CD4-positive, alpha-beta T cell (primary cell): ENCODE measurements at regions not wholly inside any gene's neighbourhood (a gene's known extent, or its start where the extent isn't known, plus 50 kb on each side); places are given as distances from the start of the nearest gene placed in this dataset.

Experiments used
- ATAC-seq: fragments of 200-7000 bp; cut with Tn5 transposase; one replicate; pipeline ENCODE4 v1.10.0; 2022; ENCODE audit warnings: mild to moderate bottlenecking; ENCODE audit not compliant: poor library complexity
- CTCF ChIA-PET: fragments of 350-600 bp; sonication (Branson Sonifier 250); formaldehyde crosslinking; loops from one replicate; lab custom pipeline; 2021; ENCODE audit warnings: antibody characterized with exemption, inconsistent platforms; lab: Charles Lee
- POLR2A ChIA-PET: fragments of 350-600 bp; sonication (Branson Sonifier 250); formaldehyde crosslinking; loops from one replicate; lab custom pipeline; 2021; ENCODE audit warnings: antibody characterized with exemption, inconsistent platforms; lab: Charles Lee
- DNase-seq, 14 experiments: peaks; one replicate each; pipeline ENCODE4 v3.0.0-alpha.2; 2013 to 2020; ENCODE audit warnings: mixed read lengths in 2 of 14
- H3K27ac ChIP-seq, 2 donors: one replicate each; pipeline versions ENCODE4 v1.5.1 to v1.7.0; 2013; ENCODE audit warnings: low read length in 2 of 2, low read depth in 1 of 2, mild to moderate bottlenecking in 1 of 2
- H3K27me3 ChIP-seq, 2 experiments: 1 replicate in 1 of 2; 2 replicates in 1 of 2; pipeline versions ENCODE4 v1.6.1 to v1.7.0; 2013; ENCODE audit warnings: low read length in 2 of 2, control low read depth in 1 of 2, mild to moderate bottlenecking in 1 of 2, moderate library complexity in 1 of 2; ENCODE audit not compliant: insufficient read depth in 2 of 2, control insufficient read depth in 1 of 2
- H3K36me3 ChIP-seq: one replicate; pipeline ENCODE4 v1.6.1; 2013; ENCODE audit warnings: low read length, control low read depth; ENCODE audit not compliant: insufficient read depth
- H3K4me1 ChIP-seq: one replicate; pipeline ENCODE4 v1.6.1; 2013; ENCODE audit warnings: low read length, control low read depth; ENCODE audit not compliant: insufficient read depth
- H3K4me3 ChIP-seq: one replicate; pipeline ENCODE4 v1.5.1; 2013; ENCODE audit warnings: mild to moderate bottlenecking, low read length, moderate library complexity
- H3K9me3 ChIP-seq, 2 experiments: 1 replicate in 1 of 2; 2 replicates in 1 of 2; pipeline versions ENCODE4 v1.6.1 to v1.7.0; 2013; ENCODE audit warnings: low read length in 2 of 2, mild to moderate bottlenecking in 2 of 2, control low read depth in 1 of 2, moderate library complexity in 1 of 2; ENCODE audit not compliant: control insufficient read depth in 1 of 2, insufficient read depth in 1 of 2
- H3K27ac Mint-ChIP-seq: one replicate; pipeline ENCODE4 v1.8.0; 2020; ENCODE audit warnings: mixed read lengths
- H3K27me3 Mint-ChIP-seq: one replicate; pipeline ENCODE4 v1.8.0; 2021; ENCODE audit warnings: mixed read lengths
- H3K36me3 Mint-ChIP-seq: one replicate; pipeline ENCODE4 v1.8.0; 2021; ENCODE audit warnings: low read depth, mixed read lengths
- H3K4me1 Mint-ChIP-seq: one replicate; pipeline ENCODE4 v1.8.0; 2021; ENCODE audit warnings: low read depth, mixed read lengths
- H3K4me3 Mint-ChIP-seq: one replicate; pipeline ENCODE4 v1.8.0; 2020; ENCODE audit warnings: mild to moderate bottlenecking, mixed read lengths
- H3K9me3 Mint-ChIP-seq: one replicate; pipeline ENCODE4 v1.8.0; 2020; ENCODE audit warnings: mixed read lengths
- intact Hi-C, 2 experiments: fragments of 100-400 bp; cut with DNase I in 1 of 2; cut with micrococcal nuclease in 1 of 2; formaldehyde crosslinking; loops; one replicate each; pipeline versions ENCODE4 v1.15.1 to v1.9.0; 2023 to 2025; cut with DNase I, micrococcal nuclease
- TF ChIP-seq, protein P1 (sequence below): fragments of 200-600 bp; IDR thresholded peaks from one replicate; pipeline ENCODE4 v1.8.0; 2022; ENCODE audit warnings: antibody characterized with exemption, mild to moderate bottlenecking

DNA sequence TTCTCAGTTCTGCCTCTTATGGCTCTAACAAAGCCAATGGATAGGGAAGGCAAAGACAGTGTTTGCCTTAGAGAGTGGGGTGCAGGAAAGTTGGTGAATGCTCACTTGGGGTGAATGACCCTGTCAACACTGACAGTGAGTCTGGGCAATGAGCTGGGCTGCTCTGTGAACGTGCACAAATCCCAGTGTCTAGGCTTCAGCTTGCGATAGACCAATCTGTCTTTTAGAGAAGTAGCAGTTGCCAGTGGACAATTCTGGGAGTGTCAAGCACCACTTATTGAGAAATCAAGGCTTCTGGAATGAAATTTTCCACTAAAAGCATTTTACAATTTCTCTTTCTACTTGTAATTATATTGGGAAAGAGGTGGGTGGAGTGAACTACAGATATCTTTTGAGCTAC, 141.4 kb downstream of the HERPUD2 start:
- Mint-ChIP-seq H3K4me1 (no peaks in the 10 kb centered on the region), H3K27me3 (peaks cover 9% of the 10 kb centered on the region), H3K27ac (no peak overlapping the region), H3K4me3 (no peak overlapping the region), H3K9me3 (no peaks in the 10 kb centered on the region), H3K36me3 (no peaks in the 10 kb centered on the region)
- intact Hi-C loops, result no loop called here
- Histone ChIP-seq H3K27me3 (peaks cover 0 to 4% of the 10 kb centered on the region in 2 experiments), H3K4me1 (no peaks in the 10 kb centered on the region), H3K4me3 (no peak overlapping the region), H3K27ac (no peak overlapping the region), H3K36me3 (no peaks in the 10 kb centered on the region), H3K9me3 (no peaks in the 10 kb centered on the region)
- POLR2A ChIA-PET, result no interaction called here
- CTCF ChIA-PET, result no interaction called here
- TF ChIP-seq, protein P1, sequence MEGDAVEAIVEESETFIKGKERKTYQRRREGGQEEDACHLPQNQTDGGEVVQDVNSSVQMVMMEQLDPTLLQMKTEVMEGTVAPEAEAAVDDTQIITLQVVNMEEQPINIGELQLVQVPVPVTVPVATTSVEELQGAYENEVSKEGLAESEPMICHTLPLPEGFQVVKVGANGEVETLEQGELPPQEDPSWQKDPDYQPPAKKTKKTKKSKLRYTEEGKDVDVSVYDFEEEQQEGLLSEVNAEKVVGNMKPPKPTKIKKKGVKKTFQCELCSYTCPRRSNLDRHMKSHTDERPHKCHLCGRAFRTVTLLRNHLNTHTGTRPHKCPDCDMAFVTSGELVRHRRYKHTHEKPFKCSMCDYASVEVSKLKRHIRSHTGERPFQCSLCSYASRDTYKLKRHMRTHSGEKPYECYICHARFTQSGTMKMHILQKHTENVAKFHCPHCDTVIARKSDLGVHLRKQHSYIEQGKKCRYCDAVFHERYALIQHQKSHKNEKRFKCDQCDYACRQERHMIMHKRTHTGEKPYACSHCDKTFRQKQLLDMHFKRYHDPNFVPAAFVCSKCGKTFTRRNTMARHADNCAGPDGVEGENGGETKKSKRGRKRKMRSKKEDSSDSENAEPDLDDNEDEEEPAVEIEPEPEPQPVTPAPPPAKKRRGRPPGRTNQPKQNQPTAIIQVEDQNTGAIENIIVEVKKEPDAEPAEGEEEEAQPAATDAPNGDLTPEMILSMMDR, result no peak
- ATAC-seq (no peak), DNase-seq (no peak)

DNA sequence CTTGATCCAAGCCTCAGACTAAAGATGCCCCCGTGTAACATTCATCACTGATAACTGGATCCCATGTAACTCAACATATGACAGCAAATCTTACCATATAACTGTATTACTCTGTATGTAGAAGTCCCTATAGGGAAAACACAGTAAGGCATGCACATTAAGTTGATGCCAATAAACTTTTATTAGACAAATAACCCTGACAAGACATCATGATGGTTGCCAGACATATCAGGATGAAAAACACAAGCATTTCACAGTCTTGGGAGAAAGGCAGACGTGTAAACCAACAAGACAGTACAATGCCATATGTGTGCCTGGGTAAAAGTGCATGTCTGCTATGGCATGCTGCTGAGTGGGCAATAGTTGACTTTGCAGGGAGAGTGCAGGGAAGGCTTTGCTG, 142.2 kb downstream of the HERPUD2 start:
- no peaks in the 10 kb centered on the region for H3K4me1 Mint-ChIP-seq
- Histone ChIP-seq H3K36me3 (no peaks in the 10 kb centered on the region), H3K27me3 (peaks cover 0 to 4% of the 10 kb centered on the region in 2 experiments), H3K4me3 (no peak overlapping the region), H3K27ac (no peak overlapping the region), H3K9me3 (no peaks in the 10 kb centered on the region), H3K4me1 (no peaks in the 10 kb centered on the region)
- no peaks in the 10 kb centered on the region for H3K9me3 Mint-ChIP-seq
- DNase-seq, result no peak
- intact Hi-C loops, result no loop called here
- H3K36me3 Mint-ChIP-seq, result no peaks in the 10 kb centered on the region
- peaks cover 9% of the 10 kb centered on the region for H3K27me3 Mint-ChIP-seq
- CTCF ChIA-PET, result no interaction called here
- H3K27ac Mint-ChIP-seq, result no peak overlapping the region
- POLR2A ChIA-PET, result no interaction called here
- TF ChIP-seq, protein P1, result no peak
- no peak for ATAC-seq
- no peak overlapping the region for H3K4me3 Mint-ChIP-seq

GRCh38 chr7:35551321-35552081, 143.4 kb downstream of the HERPUD2 start:
- Histone ChIP-seq H3K4me1 (no peaks in the 10 kb centered on the region), H3K36me3 (no peaks in the 10 kb centered on the region), H3K27me3 (peaks cover 0 to 4% of the 10 kb centered on the region in 2 experiments), H3K4me3 (no peak overlapping the region), H3K9me3 (no peaks in the 10 kb centered on the region), H3K27ac (no peak overlapping the region)
- H3K9me3 Mint-ChIP-seq, result no peaks in the 10 kb centered on the region
- no peak overlapping the region for H3K27ac Mint-ChIP-seq
- intact Hi-C loops, result no loop called here
- peaks cover 9% of the 10 kb centered on the region for H3K27me3 Mint-ChIP-seq
- ATAC-seq, result no peak
- no peaks in the 10 kb centered on the region for H3K4me1 Mint-ChIP-seq
- TF ChIP-seq, protein P1, result no peak
- no peak overlapping the region for H3K4me3 Mint-ChIP-seq
- DNase-seq, result no peak
- H3K36me3 Mint-ChIP-seq, result no peaks in the 10 kb centered on the region
- POLR2A ChIA-PET, result no interaction called here
- CTCF ChIA-PET, result no interaction called here
